Neural progenitor cell (in vitro differentiated cells): ENCODE measurements at regions not wholly inside any gene's neighbourhood (a gene's known extent, or its start where the extent isn't known, plus 50 kb on each side); places are given as distances from the start of the nearest gene placed in this dataset.

Source experiments
- DNase-seq: peaks from one replicate; pipeline ENCODE4 v3.0.0-alpha.2; 2016; ENCODE audit warnings: low spot score
- H2AFZ ChIP-seq: fragments of 200-600 bp; sonication (generic); replicated peaks from 2 replicates; pipeline ENCODE4 v1.6.1; 2016; ENCODE audit warnings: antibody characterized with exemption
- H3F3A ChIP-seq: fragments of 200-600 bp; sonication (generic); 2 replicates; pipeline ENCODE4 v1.6.1; 2016; ENCODE audit warnings: antibody characterized with exemption, low read depth
- H3K27ac ChIP-seq: fragments of 200-600 bp; sonication (generic); 2 replicates; pipeline ENCODE4 v1.5.1; 2016; ENCODE audit warnings: mild to moderate bottlenecking
- H3K27me3 ChIP-seq: fragments of 200-600 bp; sonication (generic); 2 replicates; pipeline ENCODE4 v1.6.1; 2016; ENCODE audit warnings: mild to moderate bottlenecking, moderate library complexity
- H3K36me3 ChIP-seq: fragments of 200-600 bp; sonication (generic); 2 replicates; pipeline ENCODE4 v1.5.1; 2016
- H3K4me1 ChIP-seq: fragments of 200-600 bp; sonication (generic); 2 replicates; pipeline ENCODE4 v1.6.1; 2016; ENCODE audit warnings: mixed run types
- H3K4me2 ChIP-seq: fragments of 200-600 bp; sonication (generic); 2 replicates; pipeline ENCODE4 v1.6.1; 2016
- H3K4me3 ChIP-seq: fragments of 200-600 bp; sonication (generic); 2 replicates; pipeline ENCODE4 v1.5.1; 2016
- H3K79me2 ChIP-seq: fragments of 200-600 bp; sonication (generic); 2 replicates; pipeline ENCODE4 v1.6.1; 2016; ENCODE audit warnings: low read depth
- H3K9ac ChIP-seq: fragments of 200-600 bp; sonication (generic); 2 replicates; pipeline ENCODE4 v1.6.1; 2016
- H3K9me3 ChIP-seq: fragments of 200-600 bp; sonication (generic); 2 replicates; pipeline ENCODE4 v1.5.1; 2016; ENCODE audit warnings: low read depth
- H4K20me1 ChIP-seq: fragments of 200-600 bp; sonication (generic); 2 replicates; pipeline ENCODE4 v1.6.1; 2016; ENCODE audit warnings: low read depth
- H3K27ac Mint-ChIP-seq: 3 replicates; pipeline ENCODE4 v1.8.0; 2021; ENCODE audit warnings: mixed read lengths
- H3K27me3 Mint-ChIP-seq: 2 replicates; pipeline ENCODE4 v1.8.0; 2022; ENCODE audit warnings: low read depth, mild to moderate bottlenecking, inconsistent platforms, moderate library complexity, mixed read lengths; ENCODE audit not compliant: insufficient read depth
- H3K36me3 Mint-ChIP-seq: 3 replicates; pipeline ENCODE4 v1.8.0; 2021; ENCODE audit warnings: mixed read lengths
- H3K4me1 Mint-ChIP-seq: 3 replicates; pipeline ENCODE4 v1.8.0; 2021; ENCODE audit warnings: mixed read lengths
- H3K4me3 Mint-ChIP-seq: 3 replicates; pipeline ENCODE4 v1.8.0; 2021; ENCODE audit warnings: mild to moderate bottlenecking, moderate library complexity, mixed read lengths
- H3K9me3 Mint-ChIP-seq: 3 replicates; pipeline ENCODE4 v1.8.0; 2020; ENCODE audit warnings: mixed read lengths
- CTCF ChIP-seq: fragments of 200-600 bp; sonication (generic); IDR thresholded peaks from 2 replicates; pipeline ENCODE4 v1.5.1; 2017; ENCODE audit warnings: antibody characterized with exemption, mild to moderate bottlenecking
- EZH2 ChIP-seq: fragments of 200-600 bp; sonication (generic); IDR thresholded peaks from 2 replicates; pipeline ENCODE4 v1.6.1; 2017; ENCODE audit warnings: antibody characterized with exemption, mild to moderate bottlenecking, moderate library complexity
- EZH2phosphoT487 ChIP-seq: fragments of 200-600 bp; sonication (generic); IDR thresholded peaks from 2 replicates; pipeline ENCODE4 v1.6.1; 2017; ENCODE audit warnings: antibody characterized with exemption

- Histone ChIP-seq H3K9me3 (no peaks in the 10 kb centered on the region), H3K27me3 (no peaks in the 10 kb centered on the region), H3K36me3 (no peaks in the 10 kb centered on the region), H3K4me1 (peaks cover 4% of the 10 kb centered on the region), H3F3A (no peaks in the 10 kb centered on the region), H3K79me2 (no peaks in the 10 kb centered on the region), H4K20me1 (no peaks in the 10 kb centered on the region), H2AFZ (no peak overlapping the region), H3K4me3 (no peak overlapping the region), H3K9ac (no peak overlapping the region), H3K27ac (no peak overlapping the region), H3K4me2 (no peak overlapping the region)
- TF ChIP-seq EZH2 (no peak), EZH2phosphoT487 (no peak), CTCF (no peak)
- Mint-ChIP-seq H3K9me3 (no peaks in the 10 kb centered on the region), H3K4me1 (peaks cover 9% of the 10 kb centered on the region), H3K27ac (no peak overlapping the region), H3K4me3 (no peak overlapping the region), H3K27me3 (no peaks in the 10 kb centered on the region), H3K36me3 (no peaks in the 10 kb centered on the region)
- no peak for DNase-seq
Measured at GRCh38 chr10:132122097-132122861, 56.5 kb downstream of the JAKMIP3 start.

GRCh38 chr10:132122939-132123445 is 57.2 kb downstream of the JAKMIP3 start:
- no peak overlapping the region for H3K4me2 ChIP-seq
- no peaks in the 10 kb centered on the region for H3K79me2 ChIP-seq
- no peak overlapping the region for H3K9ac ChIP-seq
- H3K27ac ChIP-seq, result no peak overlapping the region
- H3K27me3 ChIP-seq, result no peaks in the 10 kb centered on the region
- Mint-ChIP-seq H3K36me3 (no peaks in the 10 kb centered on the region), H3K27ac (no peak overlapping the region), H3K4me3 (no peak overlapping the region), H3K4me1 (peaks cover 9% of the 10 kb centered on the region), H3K27me3 (no peaks in the 10 kb centered on the region), H3K9me3 (no peaks in the 10 kb centered on the region)
- no peak overlapping the region for H2AFZ ChIP-seq
- DNase-seq, result no peak
- H3K9me3 ChIP-seq, result no peaks in the 10 kb centered on the region
- no peaks in the 10 kb centered on the region for H3K36me3 ChIP-seq
- H3K4me1 ChIP-seq, result peaks cover 4% of the 10 kb centered on the region
- no peaks in the 10 kb centered on the region for H4K20me1 ChIP-seq
- no peak overlapping the region for H3K4me3 ChIP-seq
- H3F3A ChIP-seq, result no peaks in the 10 kb centered on the region
- TF ChIP-seq CTCF, result no peak
- TF ChIP-seq EZH2phosphoT487, result no peak
- TF ChIP-seq EZH2, result no peak

- H3F3A ChIP-seq, result no peaks in the 10 kb centered on the region
Measured at GRCh38 chr10:132123606-132124005, 57.9 kb downstream of the JAKMIP3 start.

More at GRCh38 chr10:132123606-132124005, 57.9 kb downstream of the JAKMIP3 start:
- Mint-ChIP-seq H3K9me3 (no peaks in the 10 kb centered on the region), H3K4me3 (no peak overlapping the region), H3K4me1 (peaks cover 9% of the 10 kb centered on the region), H3K27ac (no peak overlapping the region), H3K36me3 (no peaks in the 10 kb centered on the region), H3K27me3 (no peaks in the 10 kb centered on the region)
- Histone ChIP-seq H2AFZ (no peak overlapping the region), H3K36me3 (no peaks in the 10 kb centered on the region), H3K4me3 (no peak overlapping the region), H3K9ac (no peak overlapping the region), H3K4me2 (no peak overlapping the region), H3K27me3 (no peaks in the 10 kb centered on the region), H4K20me1 (no peaks in the 10 kb centered on the region), H3K79me2 (no peaks in the 10 kb centered on the region), H3K27ac (no peak overlapping the region), H3K4me1 (peaks cover 4% of the 10 kb centered on the region), H3K9me3 (no peaks in the 10 kb centered on the region)
- TF ChIP-seq CTCF (no peak), EZH2 (no peak), EZH2phosphoT487 (no peak)
- DNase-seq, result no peak
